Activated naive CD4-positive, alpha-beta T cell treated with anti-CD3 and anti-CD28 coated beads for 36 hours (primary cell): ENCODE measurements at regions not wholly inside any gene's neighbourhood (a gene's known extent, or its start where the extent isn't known, plus 50 kb on each side); places are given as distances from the start of the nearest gene placed in this dataset.

Source experiments
- CTCF ChIA-PET: fragments of 350-600 bp; sonication (Branson Sonifier 250); formaldehyde crosslinking; loops from one replicate; lab custom pipeline; 2021; ENCODE audit warnings: antibody characterized with exemption; lab: Charles Lee
- DNase-seq: peaks from one replicate; pipeline ENCODE4 v3.0.0-alpha.2; 2020
- H3K27ac Mint-ChIP-seq: one replicate; pipeline ENCODE4 v1.8.0; 2021; ENCODE audit warnings: mild to moderate bottlenecking, mixed read lengths
- H3K27me3 Mint-ChIP-seq: one replicate; pipeline ENCODE4 v1.8.0; 2021; ENCODE audit warnings: low read depth, mixed read lengths
- H3K36me3 Mint-ChIP-seq: one replicate; pipeline ENCODE4 v1.8.0; 2021; ENCODE audit warnings: low read depth, mixed read lengths
- H3K4me1 Mint-ChIP-seq: one replicate; pipeline ENCODE4 v1.8.0; 2021; ENCODE audit warnings: low read depth, mixed read lengths
- H3K4me3 Mint-ChIP-seq: one replicate; pipeline ENCODE4 v1.8.0; 2021; ENCODE audit warnings: mild to moderate bottlenecking, moderate library complexity, mixed read lengths
- H3K9me3 Mint-ChIP-seq: one replicate; pipeline ENCODE4 v1.8.0; 2021; ENCODE audit warnings: mixed read lengths
- intact Hi-C: fragments of 100-400 bp; cut with micrococcal nuclease; formaldehyde crosslinking; loops from one replicate; pipeline ENCODE4 v1.15.1; 2023

GRCh38 chr19:13621413-13621812 is 115.1 kb upstream of the CACNA1A start:
- no peak overlapping the region for H3K4me3 Mint-ChIP-seq
- intact Hi-C loops: loop anchor here (1.0 kb wide), 3 partner anchors 100 to 241 kb away; partner anchors contain the start of gene C19orf53
- H3K27me3 Mint-ChIP-seq: peaks cover 49% of the 10 kb centered on the region
- H3K27ac Mint-ChIP-seq: no peak overlapping the region
- peaks cover 2% of the 10 kb centered on the region for H3K4me1 Mint-ChIP-seq
- peak; percentile 85 for DNase-seq
- CTCF ChIA-PET: interaction anchor here (1.1 kb wide), 1 partner anchor 100 kb away, joined by 3 read pairs; no protein-coding TSS in a partner anchor
- H3K9me3 Mint-ChIP-seq: no peaks in the 10 kb centered on the region
- no peaks in the 10 kb centered on the region for H3K36me3 Mint-ChIP-seq

- intact Hi-C loops: no loop called here
- no peak overlapping the region for H3K4me3 Mint-ChIP-seq
- peaks cover 2% of the 10 kb centered on the region for H3K4me1 Mint-ChIP-seq
- H3K9me3 Mint-ChIP-seq: no peaks in the 10 kb centered on the region
- CTCF ChIA-PET: no interaction called here
- no peaks in the 10 kb centered on the region for H3K36me3 Mint-ChIP-seq
- H3K27me3 Mint-ChIP-seq: peaks cover 37% of the 10 kb centered on the region
- no peak overlapping the region for H3K27ac Mint-ChIP-seq
- no peak for DNase-seq
These were observed 112.9 kb upstream of the CACNA1A start for GRCh38 chr19:13619203-13619632.

- intact Hi-C loops: no loop called here
- CTCF ChIA-PET: interaction anchor here (1.4 kb wide), 1 partner anchor 338 kb away, joined by 3 read pairs; no protein-coding TSS in a partner anchor
- Mint-ChIP-seq H3K4me1 (no peaks in the 10 kb centered on the region), H3K36me3 (no peaks in the 10 kb centered on the region), H3K9me3 (no peaks in the 10 kb centered on the region), H3K27me3 (peaks cover 15% of the 10 kb centered on the region), H3K27ac (no peak overlapping the region), H3K4me3 (no peak overlapping the region)
- no peak for DNase-seq
These were observed 109.6 kb upstream of the CACNA1A start for GRCh38 chr19:13615890-13616289.

GRCh38 chr19:13613447-13613846 is 107.2 kb upstream of the CACNA1A start:
- CTCF ChIA-PET: interaction anchor here (1.3 kb wide), 1 partner anchor 23 kb away, joined by 4 read pairs; no protein-coding TSS in a partner anchor
- Mint-ChIP-seq H3K36me3 (no peaks in the 10 kb centered on the region), H3K4me1 (peaks cover 2% of the 10 kb centered on the region), H3K27ac (no peak overlapping the region), H3K4me3 (no peak overlapping the region), H3K27me3 (peaks cover 16% of the 10 kb centered on the region), H3K9me3 (no peaks in the 10 kb centered on the region)
- DNase-seq: no peak
- intact Hi-C loops: no loop called here

GRCh38 chr19:13611596-13611995 is 105.3 kb upstream of the CACNA1A start:
- intact Hi-C loops: no loop called here
- DNase-seq: no peak
- Mint-ChIP-seq H3K27ac (no peak overlapping the region), H3K36me3 (no peaks in the 10 kb centered on the region), H3K4me1 (peaks cover 2% of the 10 kb centered on the region), H3K9me3 (no peaks in the 10 kb centered on the region), H3K4me3 (no peak overlapping the region), H3K27me3 (peaks cover 8% of the 10 kb centered on the region)
- CTCF ChIA-PET: no interaction called here

GRCh38 chr19:13610039-13610691 is 103.9 kb upstream of the CACNA1A start:
- Mint-ChIP-seq H3K36me3 (no peaks in the 10 kb centered on the region), H3K4me3 (no peak overlapping the region), H3K9me3 (no peaks in the 10 kb centered on the region), H3K4me1 (peaks cover 2% of the 10 kb centered on the region), H3K27ac (no peak overlapping the region), H3K27me3 (peaks cover 4% of the 10 kb centered on the region)
- peak; percentile 27 for DNase-seq
- CTCF ChIA-PET: interaction anchor here (0.6 kb wide), 1 partner anchor 610 kb away, joined by 3 read pairs; no protein-coding TSS in a partner anchor
- intact Hi-C loops: no loop called here

GRCh38 chr19:13606156-13606555 is 99.9 kb upstream of the CACNA1A start:
- H3K4me1 Mint-ChIP-seq: peaks cover 2% of the 10 kb centered on the region
- no peak overlapping the region for H3K4me3 Mint-ChIP-seq
- peaks cover 4% of the 10 kb centered on the region for H3K27me3 Mint-ChIP-seq
- CTCF ChIA-PET: interaction anchor here (0.6 to 1.1 kb wide), 3 partner anchors 256 to 328 kb away, joined by 3 to 4 read pairs (median 3); no protein-coding TSS in a partner anchor
- DNase-seq: no peak
- no peak overlapping the region for H3K27ac Mint-ChIP-seq
- intact Hi-C loops: no loop called here
- H3K36me3 Mint-ChIP-seq: no peaks in the 10 kb centered on the region
- H3K9me3 Mint-ChIP-seq: no peaks in the 10 kb centered on the region

GRCh38 chr19:13604902-13605586 is 98.8 kb upstream of the CACNA1A start:
- H3K27me3 Mint-ChIP-seq: peaks cover 4% of the 10 kb centered on the region
- CTCF ChIA-PET: interaction anchor here (0.5 to 0.6 kb wide), 2 partner anchors 9 to 115 kb away, joined by 3 read pairs; no protein-coding TSS in a partner anchor
- no peaks in the 10 kb centered on the region for H3K9me3 Mint-ChIP-seq
- H3K36me3 Mint-ChIP-seq: no peaks in the 10 kb centered on the region
- no peak for DNase-seq
- intact Hi-C loops: no loop called here
- H3K27ac Mint-ChIP-seq: no peak overlapping the region
- peaks cover under 1% of the 10 kb centered on the region for H3K4me1 Mint-ChIP-seq
- H3K4me3 Mint-ChIP-seq: no peak overlapping the region

- intact Hi-C loops: no loop called here
- no peak for DNase-seq
- H3K27ac Mint-ChIP-seq: no peak overlapping the region
- no peaks in the 10 kb centered on the region for H3K9me3 Mint-ChIP-seq
- H3K27me3 Mint-ChIP-seq: peaks cover 11% of the 10 kb centered on the region
- no peaks in the 10 kb centered on the region for H3K4me1 Mint-ChIP-seq
- no peak overlapping the region for H3K4me3 Mint-ChIP-seq
- H3K36me3 Mint-ChIP-seq: no peaks in the 10 kb centered on the region
- CTCF ChIA-PET: interaction anchor here (0.6 to 1.6 kb wide), 2 partner anchors 10 to 120 kb away, joined by 3 read pairs; no protein-coding TSS in a partner anchor
These were observed 94.5 kb upstream of the CACNA1A start for GRCh38 chr19:13600802-13601201.

- H3K9me3 Mint-ChIP-seq: no peaks in the 10 kb centered on the region
- CTCF ChIA-PET: interaction anchor here (1.6 kb wide), 1 partner anchor 121 kb away, joined by 3 read pairs; no protein-coding TSS in a partner anchor
- DNase-seq: no peak
- intact Hi-C loops: no loop called here
- H3K4me1 Mint-ChIP-seq: no peaks in the 10 kb centered on the region
- no peaks in the 10 kb centered on the region for H3K36me3 Mint-ChIP-seq
- peaks cover 15% of the 10 kb centered on the region for H3K27me3 Mint-ChIP-seq
- H3K4me3 Mint-ChIP-seq: no peak overlapping the region
- H3K27ac Mint-ChIP-seq: no peak overlapping the region
These were observed 93.8 kb upstream of the CACNA1A start for GRCh38 chr19:13600091-13600490.

GRCh38 chr19:13599681-13600080 is 93.4 kb upstream of the CACNA1A start:
- H3K27me3 Mint-ChIP-seq: peaks cover 15% of the 10 kb centered on the region
- no peak overlapping the region for H3K27ac Mint-ChIP-seq
- no peaks in the 10 kb centered on the region for H3K9me3 Mint-ChIP-seq
- no peaks in the 10 kb centered on the region for H3K4me1 Mint-ChIP-seq
- no peak overlapping the region for H3K4me3 Mint-ChIP-seq
- no peaks in the 10 kb centered on the region for H3K36me3 Mint-ChIP-seq
- CTCF ChIA-PET: interaction anchor here (0.7 to 1.6 kb wide), 2 partner anchors 121 to 175 kb away, joined by 3 read pairs; no protein-coding TSS in a partner anchor
- no peak for DNase-seq
- intact Hi-C loops: loop anchor here (5.0 kb wide), 1 partner anchor 188 kb away; no protein-coding TSS in a partner anchor

GRCh38 chr19:13598098-13598497 is 91.8 kb upstream of the CACNA1A start:
- H3K9me3 Mint-ChIP-seq: no peaks in the 10 kb centered on the region
- H3K4me3 Mint-ChIP-seq: no peak overlapping the region
- H3K4me1 Mint-ChIP-seq: no peaks in the 10 kb centered on the region
- no peak for DNase-seq
- H3K36me3 Mint-ChIP-seq: no peaks in the 10 kb centered on the region
- intact Hi-C loops: loop anchor here (5.0 kb wide), 1 partner anchor 189 kb away; no protein-coding TSS in a partner anchor
- H3K27me3 Mint-ChIP-seq: peaks cover 15% of the 10 kb centered on the region
- H3K27ac Mint-ChIP-seq: no peak overlapping the region
- CTCF ChIA-PET: interaction anchor here (1.6 kb wide), 1 partner anchor 335 kb away, joined by 3 read pairs; no protein-coding TSS in a partner anchor
